ENCODE measurements at regions not wholly inside any gene's neighbourhood (a gene's known extent, or its start where the extent isn't known, plus 50 kb on each side); places are given as distances from the start of the nearest gene placed in this dataset.

- TF ChIP-seq POLR2A (IDR thresholded peaks at IDR 0.05) (no peak), CTCF (IDR thresholded peaks at IDR 0.05) (no peak)
Observed at GRCh38 chr4:97353876-97354275, 789.4 kb downstream of the STPG2 start.
